HG03095 (cell line): ENCODE measurements at regions not wholly inside any gene's neighbourhood (a gene's known extent, or its start where the extent isn't known, plus 50 kb on each side); places are given as distances from the start of the nearest gene placed in this dataset.

ENCODE experiments used
- ATAC-seq: cut with Tn5 transposase; IDR thresholded peaks from one replicate; pipeline ENCODE4 v1.9.1; 2021; ENCODE audit warnings: moderate library complexity; ENCODE audit not compliant: unreplicated experiment

DNA sequence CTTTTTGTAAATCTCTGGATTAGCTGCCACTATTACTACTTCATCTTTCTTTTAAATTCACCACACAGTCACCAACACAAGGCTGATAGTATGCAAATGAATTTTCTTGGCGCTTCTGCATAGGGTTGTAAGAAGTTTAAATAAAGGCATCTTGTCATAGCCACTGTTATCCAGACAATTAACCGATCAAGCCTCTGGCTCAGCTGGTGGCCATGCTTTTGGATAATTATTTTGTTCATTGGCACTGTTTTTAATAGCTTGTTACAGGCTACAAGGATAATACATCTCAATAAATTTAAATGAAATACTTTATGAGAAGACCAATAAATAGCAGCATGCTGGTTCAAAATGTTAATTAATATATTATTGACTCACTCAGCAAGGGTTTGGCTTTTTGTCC, 1261.0 kb downstream of the FAM181B start:
- ATAC-seq = no peak

GRCh38 chr11:81470446-81470845, 1263.2 kb downstream of the FAM181B start:
- no peak for ATAC-seq

DNA sequence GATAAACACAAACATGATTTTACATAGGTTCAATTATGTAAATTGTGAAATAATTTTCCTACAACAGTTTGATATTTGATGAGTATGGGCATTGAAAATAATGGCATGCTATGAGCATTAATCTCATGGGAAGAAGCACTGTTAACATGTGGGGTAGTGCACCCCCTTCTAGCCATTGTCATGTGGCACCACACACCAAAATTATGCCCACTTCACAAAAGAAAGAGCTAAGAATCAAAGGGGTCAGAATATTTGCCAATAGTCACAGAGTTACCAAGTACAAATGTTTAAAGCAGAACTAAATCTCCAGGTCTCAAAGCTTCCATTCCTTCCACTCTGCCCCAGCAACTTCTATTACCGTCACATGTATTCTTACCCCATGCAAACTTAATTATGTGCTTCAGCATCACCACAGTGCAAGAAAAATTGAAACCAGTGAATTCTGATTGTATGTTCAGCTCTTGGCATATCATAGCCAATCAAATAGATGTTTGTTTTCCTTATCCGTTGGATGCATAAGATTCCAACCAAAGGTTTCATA, 1273.8 kb downstream of the FAM181B start:
- ATAC-seq = no peak

GRCh38 chr11:81449588-81450156, 1284.0 kb downstream of the FAM181B start:
- ATAC-seq = no peak

DNA sequence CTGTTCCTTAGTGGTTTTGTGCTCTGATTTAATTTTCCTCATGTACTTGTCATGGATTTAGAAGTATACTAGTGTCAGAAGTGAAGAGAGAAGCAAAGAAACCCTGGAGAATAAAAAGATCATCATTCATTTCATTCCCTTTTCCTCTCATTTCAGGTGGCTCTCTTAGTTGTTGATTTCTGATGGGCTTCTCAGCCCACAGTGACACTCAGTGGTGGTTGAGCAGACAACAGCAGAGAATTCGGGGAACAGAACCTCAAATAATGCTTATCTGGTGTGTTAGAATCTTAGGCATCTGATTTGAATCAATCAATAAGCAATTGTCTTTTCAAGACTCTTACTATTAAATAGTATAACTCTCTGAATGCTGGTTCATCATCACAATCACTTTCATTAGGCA, 1289.4 kb downstream of the FAM181B start:
- ATAC-seq = no peak

GRCh38 chr11:81432333-81432732, 1301.3 kb downstream of the FAM181B start:
- ATAC-seq = no peak

DNA sequence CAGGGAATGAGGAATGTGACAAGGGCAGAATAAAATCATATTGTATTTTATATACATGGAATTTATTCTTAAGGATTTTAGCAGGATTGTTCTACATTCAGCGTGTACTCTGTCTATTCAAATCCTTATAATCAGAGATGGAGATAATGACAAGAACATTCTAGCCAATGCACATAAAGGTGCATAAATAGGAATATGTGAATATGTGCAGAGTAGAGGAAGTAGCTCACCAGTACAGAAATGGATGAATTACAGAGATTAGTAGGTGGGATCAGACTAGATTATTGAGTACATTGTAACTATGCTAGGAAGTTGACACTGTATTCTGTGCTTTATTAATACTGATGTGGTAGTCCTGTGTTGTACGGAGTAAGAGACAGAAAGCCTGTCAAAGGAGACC, 1308.8 kb downstream of the FAM181B start:
- ATAC-seq = no peak

DNA sequence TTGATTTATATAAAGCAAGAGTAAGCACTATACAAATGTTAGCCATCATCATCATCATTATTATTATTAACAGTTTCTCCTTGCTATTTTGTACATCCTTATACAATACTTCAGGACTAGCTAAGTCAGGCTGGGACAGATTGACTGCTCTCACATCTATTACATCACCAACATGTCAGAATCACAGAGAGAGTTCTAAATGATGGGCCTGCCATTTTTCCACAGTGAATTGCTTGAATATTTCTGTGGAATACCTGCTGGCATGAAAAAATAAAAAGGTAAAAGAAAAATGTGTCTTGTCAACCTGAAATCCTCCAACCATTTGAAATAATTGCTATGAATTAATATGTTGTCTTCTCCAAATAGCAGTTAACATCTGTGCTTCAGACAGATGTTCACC, 1311.3 kb downstream of the FAM181B start:
- ATAC-seq = no peak

DNA sequence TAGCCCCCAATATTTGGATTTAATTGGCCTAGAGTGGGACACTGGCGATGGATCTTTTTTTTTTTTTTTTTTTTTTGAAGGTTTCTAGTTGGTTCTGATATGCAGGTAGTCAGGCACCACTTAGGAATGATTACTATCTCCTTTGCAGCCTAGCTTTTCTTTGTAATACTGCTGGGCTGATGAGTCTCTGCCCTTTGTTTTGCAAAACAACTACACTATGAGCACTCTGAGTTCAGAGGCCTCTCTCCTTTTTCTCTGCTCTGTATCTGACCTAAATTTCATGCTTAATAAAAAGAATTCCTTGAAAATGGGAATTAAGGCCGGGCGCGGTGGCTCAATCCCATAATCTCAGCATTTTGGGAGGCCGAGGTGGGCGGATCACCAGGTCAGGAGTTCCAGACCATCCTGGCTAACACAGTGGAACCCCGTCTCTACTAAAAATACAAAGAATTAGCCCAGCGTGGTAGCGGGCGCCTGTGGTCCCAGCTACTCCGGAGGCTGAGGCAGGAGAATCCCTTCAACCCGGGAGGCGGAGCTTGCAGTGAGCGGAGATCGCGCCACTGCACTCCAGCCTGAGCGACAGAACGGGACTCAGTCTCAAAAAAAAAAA, 1312.3 kb downstream of the FAM181B start:
- ATAC-seq = no peak

DNA sequence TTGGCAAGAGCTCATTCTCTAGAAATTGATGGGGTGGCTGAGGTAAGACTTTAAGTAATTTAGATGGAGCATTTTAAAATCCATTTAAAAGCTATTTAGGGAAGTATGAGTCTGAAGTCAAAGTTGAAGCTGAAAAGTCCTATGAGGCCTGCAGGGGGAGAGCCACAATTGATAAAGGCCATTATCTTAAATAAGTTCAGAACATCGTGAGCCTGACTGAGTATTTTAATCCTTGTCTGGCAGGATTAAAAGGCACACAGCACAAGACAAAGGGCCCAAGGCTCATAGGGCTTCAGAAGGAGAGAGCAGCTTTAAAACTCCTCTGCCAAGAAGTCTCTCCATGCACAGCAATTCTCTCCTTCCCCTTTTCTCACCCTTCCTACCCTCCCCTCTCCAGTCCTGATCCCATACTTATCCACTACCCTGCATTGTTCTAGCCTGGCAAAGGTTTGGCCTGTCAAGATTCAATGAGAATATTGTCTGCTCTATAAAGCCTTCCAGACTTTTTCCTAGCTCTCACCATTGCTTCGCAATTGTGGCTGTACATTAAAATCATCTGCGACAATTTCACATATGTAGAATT, 1312.9 kb downstream of the FAM181B start:
- no peak for ATAC-seq

GRCh38 chr11:81397316-81397715, 1336.3 kb downstream of the FAM181B start:
- no peak for ATAC-seq

DNA sequence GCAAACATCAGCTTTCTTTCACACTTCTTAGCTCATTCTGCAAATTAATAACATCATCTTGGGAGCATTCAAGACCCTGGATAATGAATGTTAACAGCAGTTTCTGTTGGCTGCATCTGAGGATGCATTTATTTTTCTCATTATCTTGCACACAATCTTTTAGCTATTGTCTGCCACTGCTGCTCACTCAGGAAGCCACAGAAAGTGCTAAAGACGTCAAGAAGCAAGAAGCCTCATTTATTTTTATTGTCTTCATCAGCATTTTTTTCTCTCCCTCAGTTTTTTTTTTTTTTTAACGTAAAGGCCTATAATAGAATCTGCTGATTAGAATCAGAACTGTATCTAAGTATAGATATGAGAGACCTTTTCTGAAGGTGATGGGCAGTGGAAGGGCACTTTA, 1339.4 kb downstream of the FAM181B start:
- ATAC-seq = no peak

- no peak for ATAC-seq
Measured at GRCh38 chr11:81388326-81388725, 1345.3 kb downstream of the FAM181B start.

DNA sequence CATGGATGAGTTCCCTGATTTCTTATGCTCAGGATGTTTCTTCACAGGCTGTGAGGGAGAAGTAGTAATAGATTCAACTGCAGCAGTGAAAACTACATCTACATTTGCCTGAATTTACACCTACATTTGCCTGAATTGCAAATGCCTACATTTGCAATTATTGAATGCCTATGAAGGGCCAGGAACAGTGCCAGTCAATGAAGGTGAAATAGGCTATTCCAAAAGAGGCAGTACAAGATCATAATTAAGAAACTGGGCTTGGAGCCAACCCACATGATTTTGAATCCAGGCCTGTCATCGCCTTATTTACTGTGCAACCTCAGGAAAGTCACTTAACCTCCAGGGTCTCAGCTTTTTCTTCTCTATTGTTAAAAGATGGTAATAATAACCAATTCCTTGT, 1353.3 kb downstream of the FAM181B start:
- no peak for ATAC-seq

DNA sequence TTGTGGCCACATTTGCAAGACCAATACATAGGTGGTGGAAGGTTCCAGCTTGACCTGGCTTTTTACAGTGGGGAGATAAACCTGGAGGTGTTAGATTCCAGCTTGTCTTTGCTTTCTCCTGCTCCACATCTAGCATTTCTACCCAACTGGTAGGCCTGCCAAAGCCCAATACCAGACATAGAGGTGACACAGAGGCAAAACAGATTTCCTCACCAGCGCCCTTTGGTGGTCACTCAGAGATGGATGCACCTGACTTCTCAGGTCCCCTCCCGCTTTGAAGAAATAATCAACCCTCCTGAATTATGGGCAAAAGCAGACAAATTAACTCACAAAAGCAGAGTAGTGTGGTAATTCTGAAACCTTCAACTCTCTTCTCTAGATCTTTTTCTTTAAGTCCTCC, 1356.2 kb downstream of the FAM181B start:
- no peak for ATAC-seq

DNA sequence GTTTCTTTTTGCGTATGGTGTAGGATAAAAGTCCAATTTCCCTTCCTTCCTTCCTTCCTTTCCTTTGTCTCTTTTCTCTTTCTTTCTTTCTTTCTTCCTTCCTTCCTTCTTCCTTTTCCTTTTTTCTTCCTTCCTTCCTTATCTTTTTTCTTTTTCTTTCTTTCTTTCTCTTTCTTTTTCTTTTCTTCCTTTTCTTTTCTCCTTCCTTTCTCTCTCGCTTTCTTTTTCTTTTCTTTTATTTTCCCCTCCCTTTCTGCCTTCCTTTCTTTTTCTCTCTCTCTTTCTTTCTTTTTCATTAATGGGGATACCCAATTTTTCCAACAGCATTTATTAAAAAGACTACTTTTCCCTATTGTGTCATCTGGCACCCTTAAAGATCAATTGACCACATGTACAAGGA, 1359.7 kb downstream of the FAM181B start:
- ATAC-seq = no peak

DNA sequence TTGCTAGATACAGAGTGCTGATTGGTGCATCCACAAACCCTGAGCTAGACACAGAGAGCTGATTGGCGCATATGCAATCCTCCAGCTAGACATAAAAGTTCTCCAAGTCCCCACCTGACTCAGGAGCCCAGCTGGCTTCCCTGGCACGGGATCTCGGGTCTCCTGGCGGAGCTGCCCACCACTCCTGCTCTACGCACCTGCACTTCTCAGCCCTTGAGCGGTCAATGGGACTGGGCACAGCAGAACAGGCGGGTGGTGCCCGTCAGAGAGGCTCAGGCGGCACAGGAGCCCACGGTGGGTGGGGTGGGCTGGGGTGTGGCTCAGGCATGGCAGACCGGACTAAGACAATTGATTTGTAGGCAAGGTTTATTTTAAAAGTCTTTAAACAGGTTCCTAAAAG, 1365.5 kb downstream of the FAM181B start:
- ATAC-seq = no peak

DNA sequence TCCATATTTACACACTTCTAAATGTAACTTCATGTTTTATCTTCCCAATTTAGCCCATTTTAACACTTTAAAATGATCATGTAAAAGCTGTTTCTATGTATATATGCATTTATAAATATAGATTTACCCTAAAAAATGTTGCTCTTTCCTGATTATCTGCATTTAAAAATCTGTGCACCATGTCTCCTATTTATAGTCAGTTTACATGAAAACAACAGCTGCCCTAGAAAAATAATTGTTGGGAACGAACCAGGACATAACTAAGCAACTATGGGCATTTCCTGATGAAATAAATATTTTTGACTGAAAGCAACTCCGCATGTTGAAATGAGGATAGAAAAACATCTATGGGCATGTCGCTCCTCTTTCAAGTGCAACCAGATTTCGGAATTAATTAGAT, 1368.2 kb downstream of the FAM181B start:
- no peak for ATAC-seq

GRCh38 chr11:81359476-81359875, 1374.2 kb downstream of the FAM181B start:
- ATAC-seq = no peak

- ATAC-seq = no peak
Measured at GRCh38 chr11:81345609-81346008, 1388.1 kb downstream of the FAM181B start.

DNA sequence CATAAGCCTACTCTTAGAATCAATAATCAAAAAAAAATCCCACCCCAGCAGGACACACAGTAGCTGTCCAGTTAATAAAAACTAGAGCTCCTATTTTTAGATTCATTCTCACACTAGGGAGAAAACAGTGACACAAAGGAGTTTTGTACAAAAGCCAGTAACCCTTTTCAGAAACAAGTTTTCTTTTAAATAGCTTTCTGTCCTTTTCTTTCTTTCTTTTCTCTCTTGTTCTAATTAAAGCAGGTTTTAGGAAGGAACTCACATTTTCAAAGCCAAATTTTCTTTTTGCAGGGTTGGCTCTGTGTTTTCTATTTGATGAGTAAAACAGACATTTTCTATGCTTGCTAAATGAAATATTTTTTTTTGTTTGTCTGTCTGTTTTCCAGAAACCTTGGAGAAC, 1390.7 kb downstream of the FAM181B start:
- no peak for ATAC-seq

DNA sequence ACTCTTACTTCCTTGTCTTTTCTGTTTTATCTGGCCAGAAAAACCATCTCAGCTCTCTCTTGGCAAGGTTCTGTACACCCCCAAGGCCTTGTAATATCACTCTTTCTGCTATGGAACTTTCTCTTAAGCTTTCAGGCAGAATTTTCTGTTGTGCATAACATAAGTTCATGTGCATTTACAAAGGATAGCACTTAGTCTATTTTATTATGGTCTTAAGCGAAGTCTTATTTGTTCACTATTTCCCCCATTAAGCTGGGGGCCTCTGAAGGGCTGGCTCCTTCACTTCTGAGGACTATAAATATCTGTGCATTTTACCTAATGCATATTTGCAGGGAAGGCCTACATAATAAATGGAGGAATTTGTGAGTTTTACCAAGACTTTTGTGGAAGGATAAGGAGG, 1393.4 kb downstream of the FAM181B start:
- no peak for ATAC-seq

DNA sequence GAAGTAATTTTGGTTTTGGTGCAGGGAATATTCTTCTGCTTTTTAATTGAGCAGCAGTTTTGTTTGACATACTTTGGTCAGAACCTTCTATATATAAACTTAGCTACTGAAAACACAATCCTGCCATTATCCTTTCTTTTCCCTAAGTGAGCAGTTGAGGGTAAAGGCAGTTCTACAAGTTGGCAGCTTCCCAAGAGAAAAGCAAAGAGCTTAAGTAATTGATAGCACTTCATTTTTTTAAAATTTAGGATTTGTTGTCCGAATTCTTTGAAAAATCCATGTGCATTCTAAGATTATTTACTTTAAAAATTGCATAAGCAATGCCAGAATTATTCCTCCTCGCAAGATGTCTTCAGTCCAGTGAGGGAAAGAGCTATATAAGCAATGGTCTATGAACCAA, 1394.1 kb downstream of the FAM181B start:
- no peak for ATAC-seq
